Fibroblast of the aortic adventitia (primary cell): ENCODE measurements at regions not wholly inside any gene's neighbourhood (a gene's known extent, or its start where the extent isn't known, plus 50 kb on each side); places are given as distances from the start of the nearest gene placed in this dataset.

ENCODE experiments used
- DNase-seq: peaks from one replicate; pipeline ENCODE4 v3.0.0-alpha.2; 2010; ENCODE audit warnings: low read depth
- H3K4me3 ChIP-seq: 2 replicates; pipeline ENCODE4 v1.5.1; 2011; ENCODE audit warnings: low read depth, mild to moderate bottlenecking, control low read depth, low read length, moderate library complexity
- CTCF ChIP-seq: IDR thresholded peaks from 2 replicates; pipeline ENCODE4 v1.5.1; 2011; ENCODE audit warnings: mild to moderate bottlenecking, low read length, control low read depth, inconsistent platforms; ENCODE audit not compliant: insufficient read depth

GRCh38 chr6:33947047-33947446 lies 143.2 kb upstream of the MLN start:
- no peak for TF ChIP-seq CTCF
- no peak for DNase-seq
- H3K4me3 ChIP-seq, result no peak overlapping the region

GRCh38 chr6:33945931-33946330 lies 142.1 kb upstream of the MLN start:
- DNase-seq, result no peak
- no peak overlapping the region for H3K4me3 ChIP-seq
- no peak for TF ChIP-seq CTCF

GRCh38 chr6:33944686-33945411 lies 141.0 kb upstream of the MLN start:
- TF ChIP-seq CTCF, result no peak
- H3K4me3 ChIP-seq, result no peak overlapping the region
- no peak for DNase-seq

DNA sequence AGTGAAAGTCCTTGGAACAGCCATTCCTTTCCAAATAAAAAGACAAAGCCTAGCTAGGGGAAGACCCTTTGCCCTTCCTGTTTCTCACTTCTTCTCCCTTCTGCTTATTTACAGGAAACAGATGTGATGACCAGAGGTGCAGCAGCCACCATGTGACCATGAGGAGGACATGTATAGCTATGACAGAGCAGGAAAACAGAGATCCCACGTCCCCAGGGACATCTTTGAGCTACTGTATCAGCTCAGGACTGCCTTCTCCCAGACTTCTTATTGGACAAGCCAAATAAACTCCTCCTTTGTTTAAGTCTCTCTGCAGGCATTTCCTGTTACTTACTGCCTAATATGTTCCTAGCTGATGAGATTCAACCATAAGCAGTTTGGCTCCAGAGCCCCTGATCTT lies 133.1 kb upstream of the MLN start:
- no peak for TF ChIP-seq CTCF
- DNase-seq, result no peak
- H3K4me3 ChIP-seq, result no peak overlapping the region

DNA sequence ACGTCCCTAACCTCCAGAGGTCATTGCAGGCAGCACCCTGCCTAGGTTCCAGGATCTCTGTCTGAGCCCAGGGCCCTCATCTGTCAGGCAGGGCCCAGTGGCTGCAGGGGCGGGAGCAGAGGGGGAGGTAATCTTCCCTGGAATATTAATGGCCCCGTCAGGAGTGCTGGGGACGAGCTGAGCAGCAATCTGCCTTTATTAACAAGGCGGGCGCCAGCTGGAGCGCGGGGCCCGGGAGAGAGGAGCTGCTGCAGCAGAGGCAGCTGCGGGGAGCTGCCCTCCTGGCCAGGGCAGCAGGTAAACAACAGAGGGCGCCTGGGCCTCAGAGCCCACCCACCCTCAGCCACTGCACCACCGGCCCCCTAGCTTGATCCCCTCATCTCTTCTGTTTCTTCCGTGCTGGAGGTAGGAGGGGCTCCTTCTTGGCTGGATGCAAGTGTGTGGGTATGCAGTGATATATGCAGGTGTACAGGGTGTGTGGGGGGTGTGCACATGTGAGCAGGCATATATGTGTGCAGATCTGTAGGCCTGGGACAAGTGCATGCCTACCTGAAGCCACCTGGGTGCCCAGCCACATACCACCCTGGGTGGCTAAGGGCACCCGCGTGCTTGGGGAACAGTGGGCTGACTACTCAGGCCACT lies 131.8 kb upstream of the MLN start:
- no peak for TF ChIP-seq CTCF
- DNase-seq, result no peak
- H3K4me3 ChIP-seq, result no peak overlapping the region

- TF ChIP-seq CTCF, result no peak
- no peak for DNase-seq
- no peak overlapping the region for H3K4me3 ChIP-seq
These were observed 131.0 kb upstream of the MLN start for GRCh38 chr6:33934731-33935270.
